Left colon (tissue), 2 donors: ENCODE measurements at regions not wholly inside any gene's neighbourhood (a gene's known extent, or its start where the extent isn't known, plus 50 kb on each side); places are given as distances from the start of the nearest gene placed in this dataset.
"Not testable (repeated sequence)": the region's sequence is repeated elsewhere in the genome, so short reads cannot be mapped to it uniquely, and the experiment has no call there.

Experiments
- ATAC-seq: fragments of 200-7000 bp; cut with Tn5 transposase; one replicate; pipeline ENCODE4 v1.9.1; 2020; ENCODE audit warnings: mild to moderate bottlenecking, moderate library complexity
- DNase-seq, 2 donors: peaks; one replicate each; pipeline ENCODE4 v3.0.0-alpha.2; 2020
- intact Hi-C, 2 donors: fragments of 100-400 bp; cut with DNase I in 1 of 2; cut with micrococcal nuclease in 1 of 2; formaldehyde crosslinking; loops; one replicate each; pipeline versions ENCODE4 v1.11.2 to v1.14.0; 2022; cut with DNase I, micrococcal nuclease
- donor health status: DM: no; HTN: no; CAD: no.
- donor health status: DM: yes; HTN: yes; CAD: no.

DNA sequence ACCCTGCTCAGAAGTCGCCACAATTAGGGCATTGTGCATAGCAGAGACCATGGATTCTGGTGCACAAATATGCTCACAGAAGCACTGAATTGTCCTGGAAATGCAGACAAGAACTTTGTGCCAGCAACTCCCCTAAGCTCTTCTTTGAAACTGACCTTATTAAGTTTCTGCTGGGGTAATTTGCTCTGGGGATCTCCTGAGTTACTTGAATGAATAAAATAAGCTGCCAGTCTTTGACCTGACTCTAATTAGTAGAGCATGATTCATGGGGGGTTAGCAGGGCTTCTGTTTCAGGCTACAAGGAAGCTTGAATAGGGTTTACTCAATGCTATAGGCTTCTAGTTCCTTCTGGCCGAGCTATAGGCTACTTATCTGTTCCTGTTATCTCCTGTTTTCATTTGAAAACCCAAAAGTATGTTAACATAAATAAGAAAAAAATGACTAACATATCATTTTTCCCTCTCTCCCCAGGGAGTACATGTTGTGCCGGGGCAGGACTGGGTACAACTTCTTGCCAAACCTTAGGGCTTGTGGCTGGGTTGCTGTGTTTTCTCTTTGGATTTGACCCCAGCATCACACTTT, 169.0 kb upstream of the TMEM229A start:
- intact Hi-C loops, result no loop called here
- no peak for DNase-seq

DNA sequence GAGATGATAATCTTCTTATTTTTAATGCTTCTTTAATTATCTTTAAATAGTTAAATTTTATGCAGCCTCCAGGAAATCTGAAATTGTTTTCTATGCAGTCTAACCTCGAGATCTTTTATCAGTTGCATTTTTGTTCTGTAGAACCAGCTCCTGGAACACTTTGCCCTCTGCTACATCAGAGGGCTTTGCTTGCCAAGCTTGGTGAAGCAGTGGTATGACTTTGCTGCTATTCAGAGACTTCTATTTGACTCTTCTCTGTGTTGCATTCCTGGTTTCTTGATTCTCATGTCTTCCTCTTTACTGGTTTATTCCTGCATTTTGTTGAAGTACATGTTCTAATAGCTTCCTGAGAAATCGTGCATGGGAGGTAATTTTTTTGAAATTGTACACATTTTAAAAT, 163.7 kb upstream of the TMEM229A start:
- ATAC-seq, result no peak
- intact Hi-C loops, result no loop called here
- DNase-seq, result no peak

More for the DNA sequence above, 169.0 kb upstream of the TMEM229A start:
- no peak for ATAC-seq

DNA sequence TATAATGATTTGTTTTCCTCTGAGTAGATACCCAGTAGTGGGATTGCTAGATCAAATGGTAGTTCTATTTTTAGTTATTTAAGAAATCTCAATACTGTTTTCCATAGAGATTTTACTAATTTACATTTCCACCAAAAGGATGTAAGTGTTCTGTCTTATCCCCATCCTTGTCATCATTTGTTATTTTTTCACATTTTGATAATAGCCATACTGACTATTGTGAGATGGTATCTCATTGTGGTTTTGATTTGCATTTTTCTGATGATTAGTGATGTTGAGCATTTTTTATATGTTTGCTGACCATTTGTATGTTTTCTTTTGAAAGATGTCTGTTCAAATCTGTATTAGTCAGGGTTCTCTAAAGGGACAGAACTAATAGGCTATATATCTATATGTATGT, 160.0 kb upstream of the TMEM229A start:
- DNase-seq, result no peak
- intact Hi-C loops, result no loop called here
- ATAC-seq, result no peak

DNA sequence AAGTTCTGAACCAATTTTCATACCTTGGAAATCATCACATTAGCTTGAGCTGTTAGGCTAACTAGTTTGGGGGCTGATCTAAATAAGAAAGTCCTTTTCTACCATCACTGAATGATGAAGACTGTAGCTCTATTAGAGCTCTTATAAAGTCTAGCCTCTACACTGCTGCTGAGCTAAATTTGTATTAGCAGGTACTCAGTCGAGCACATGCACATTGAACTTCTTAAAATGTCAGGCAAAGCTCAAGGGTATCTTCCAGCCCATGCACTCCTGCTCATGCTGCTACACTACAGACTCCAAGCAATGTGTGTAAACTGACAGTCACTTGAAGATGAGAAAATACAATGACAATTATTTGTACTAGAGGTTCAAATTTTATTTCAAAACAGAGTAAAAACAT, 158.8 kb upstream of the TMEM229A start:
- intact Hi-C loops, result no loop called here
- DNase-seq (no peak), ATAC-seq (no peak)

DNA sequence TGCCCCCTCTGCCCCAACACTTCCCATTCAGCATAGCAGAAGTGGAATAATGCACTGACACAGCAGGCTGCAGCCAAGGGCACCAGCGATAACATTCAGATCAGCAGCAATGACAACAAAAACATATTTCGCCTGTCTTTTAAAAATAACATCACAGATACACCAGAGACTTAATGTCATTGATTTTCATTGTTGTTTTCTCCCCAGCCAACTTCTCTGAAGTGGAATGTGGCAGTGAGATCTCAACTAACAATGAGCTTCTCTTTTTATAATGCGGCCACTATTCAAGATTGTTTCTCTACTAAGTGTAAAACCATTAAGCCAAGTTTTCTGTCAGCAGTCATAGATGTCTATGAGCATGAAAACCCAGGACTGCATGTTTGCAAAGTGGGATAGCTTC, 158.2 kb upstream of the TMEM229A start:
- intact Hi-C loops, result no loop called here
- DNase-seq, result no peak
- no peak for ATAC-seq

DNA sequence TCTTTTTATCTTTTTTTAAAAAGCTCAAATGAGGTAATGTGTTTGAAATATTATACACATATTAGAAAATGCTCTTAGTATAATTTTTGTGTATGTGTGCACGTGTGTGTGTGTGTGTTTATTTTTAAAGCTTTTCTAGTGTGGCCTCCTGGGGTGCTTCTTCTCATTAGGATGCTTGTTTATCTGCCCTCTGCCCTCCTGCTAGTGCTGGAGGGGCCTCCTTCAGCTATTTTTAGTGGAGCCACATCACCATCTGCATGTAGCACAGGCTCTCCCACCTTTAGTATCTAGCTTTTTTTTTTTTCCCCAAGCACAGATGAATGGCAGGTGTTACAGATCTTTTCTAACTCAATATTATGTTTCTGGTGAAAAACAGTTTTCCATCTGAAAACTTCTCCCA, 155.7 kb upstream of the TMEM229A start:
- no peak for DNase-seq
- ATAC-seq, result no peak
- intact Hi-C loops, result no loop called here

DNA sequence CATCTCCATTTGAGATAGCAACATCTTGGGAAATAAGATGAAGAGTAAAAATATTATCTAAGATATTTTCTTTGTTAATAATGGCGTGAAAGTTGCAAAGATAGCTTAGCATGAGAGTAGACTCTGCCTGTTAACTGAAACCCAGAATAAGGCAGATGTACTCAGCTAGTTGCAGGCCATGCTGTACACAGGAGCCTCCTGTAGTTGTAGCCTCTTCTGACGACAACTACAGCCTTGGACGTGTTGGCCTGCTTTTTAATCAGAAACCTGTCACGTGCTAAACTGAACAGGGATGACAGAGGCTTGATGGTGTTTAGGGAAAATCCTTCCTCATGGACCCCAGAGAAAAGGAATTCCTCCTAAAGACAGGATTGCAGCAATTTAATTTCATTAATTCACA, 155.1 kb upstream of the TMEM229A start:
- no peak for DNase-seq
- no peak for ATAC-seq
- intact Hi-C loops, result no loop called here

DNA sequence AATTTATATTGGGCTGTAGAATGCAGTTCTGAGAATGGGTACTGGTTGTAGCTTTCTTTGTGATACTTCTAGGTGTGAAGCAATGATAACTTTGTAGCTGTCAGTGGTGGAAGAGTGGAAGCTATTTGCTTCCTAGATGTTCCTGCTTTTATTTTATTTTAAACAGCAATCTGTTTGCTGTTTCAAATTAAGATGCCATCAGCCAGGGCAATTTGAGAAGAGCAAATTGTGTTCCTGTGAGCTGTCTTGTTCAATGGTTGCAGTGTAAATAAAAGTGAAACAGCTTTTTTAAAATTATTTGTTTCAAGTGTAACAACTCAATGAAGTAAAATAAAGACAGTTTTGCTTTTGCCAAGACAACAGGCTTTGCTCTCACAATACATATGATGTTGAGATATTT, 150.8 kb upstream of the TMEM229A start:
- intact Hi-C loops, result no loop called here
- no peak for DNase-seq
- no peak for ATAC-seq

DNA sequence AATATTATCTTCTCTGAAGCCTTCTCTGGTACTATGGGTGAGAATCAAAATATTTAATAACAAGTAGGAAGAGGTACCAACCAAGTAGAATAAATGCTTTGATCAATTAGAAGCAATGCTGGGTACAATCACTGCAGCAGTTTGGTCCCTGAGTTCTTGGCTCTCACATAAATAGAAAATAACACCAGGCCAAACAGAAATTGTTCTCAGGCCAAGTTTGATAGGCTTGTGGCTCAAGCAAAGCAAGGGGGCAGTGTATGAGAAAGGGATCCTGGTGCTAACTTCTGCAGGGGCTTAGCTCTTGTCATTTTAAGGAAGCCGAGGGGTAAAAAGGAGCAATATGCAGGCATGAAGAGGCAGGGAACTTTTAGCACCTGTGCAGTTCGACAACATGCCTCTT, 146.8 kb upstream of the TMEM229A start:
- DNase-seq (no peak), ATAC-seq (no peak)
- intact Hi-C loops, result no loop called here

DNA sequence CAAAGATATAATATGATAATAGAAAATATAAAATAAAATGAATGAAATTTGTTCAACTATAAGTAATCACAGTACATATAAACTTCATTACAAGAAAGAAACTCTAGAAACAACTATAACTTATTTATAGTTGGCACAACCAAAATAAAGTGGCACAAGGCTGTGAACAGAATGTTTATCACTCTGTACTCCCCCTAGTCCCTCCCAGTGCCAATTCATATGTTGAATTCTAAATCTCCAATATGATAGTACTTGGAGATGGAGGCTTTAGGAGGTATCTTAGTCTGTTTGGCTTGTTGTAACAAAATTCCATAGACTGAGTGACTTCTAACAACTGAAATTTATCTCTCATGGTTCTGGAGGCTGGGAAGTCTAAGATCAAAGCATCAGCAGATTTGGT, 145.0 kb upstream of the TMEM229A start:
- ATAC-seq (no peak), DNase-seq (no peak)
- intact Hi-C loops, result no loop called here

DNA sequence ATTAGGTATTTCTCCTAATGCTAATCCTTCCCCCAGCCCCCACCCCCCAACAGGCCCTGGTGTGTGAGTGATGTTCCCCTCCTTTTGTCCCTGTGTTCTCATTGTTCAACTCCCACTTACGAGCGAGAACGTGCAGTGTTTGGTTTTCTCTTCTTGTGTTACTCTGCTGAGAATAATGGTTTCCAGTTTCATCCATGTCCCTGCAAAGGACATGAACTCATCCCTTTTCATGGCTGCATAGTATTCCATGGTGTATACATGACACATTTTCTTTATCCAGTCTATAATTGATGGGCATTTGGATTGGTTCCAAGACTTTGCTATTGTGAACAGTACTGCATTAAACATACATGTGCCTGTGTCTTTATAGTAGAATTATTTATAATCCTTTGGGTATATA, 138.9 kb upstream of the TMEM229A start:
- intact Hi-C loops, ATAC-seq, DNase-seq: not testable (repeated sequence)

DNA sequence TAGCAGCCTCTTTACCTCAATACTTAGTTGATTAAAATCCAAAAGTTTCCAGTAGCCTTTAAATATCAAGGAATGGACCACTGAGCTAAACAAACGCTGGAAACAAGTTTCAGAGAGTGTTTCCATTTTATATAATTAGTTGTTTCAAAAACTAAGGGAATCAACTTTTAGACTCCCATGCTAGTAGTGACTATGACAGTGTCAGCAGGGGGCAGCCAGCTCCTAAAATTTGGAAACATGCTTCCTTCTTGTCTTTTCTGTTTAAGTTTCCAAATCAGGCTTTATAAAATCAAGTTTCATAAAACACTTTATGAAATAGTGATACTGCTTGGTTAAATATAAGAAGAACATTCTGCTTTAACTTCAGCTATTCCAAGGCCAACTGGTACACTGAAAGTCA, 138.2 kb upstream of the TMEM229A start:
- DNase-seq, result peak in 1 of 2 donors; percentile 9
- ATAC-seq, result no peak
- intact Hi-C loops, result no loop called here

DNA sequence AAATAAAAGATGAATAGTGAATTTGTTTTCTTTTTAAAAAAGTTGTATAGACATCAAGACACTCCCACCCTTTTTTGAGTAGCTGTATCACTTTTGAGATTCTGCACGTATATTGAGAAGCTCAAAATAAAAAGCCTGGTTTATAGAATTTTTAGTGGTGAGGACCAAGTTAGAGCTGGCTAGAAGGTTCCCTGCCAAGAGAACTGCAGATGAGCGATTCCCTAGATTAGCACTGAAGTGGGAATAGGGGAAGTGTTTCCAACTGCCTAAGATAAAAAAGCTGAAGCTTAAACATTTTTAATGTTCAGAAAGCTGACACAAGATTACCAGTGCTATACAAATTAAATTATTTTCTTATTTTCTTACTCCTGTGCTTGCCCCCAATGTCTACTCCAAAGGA, 135.7 kb upstream of the TMEM229A start:
- DNase-seq, result no peak
- ATAC-seq, result no peak
- intact Hi-C loops, result no loop called here

DNA sequence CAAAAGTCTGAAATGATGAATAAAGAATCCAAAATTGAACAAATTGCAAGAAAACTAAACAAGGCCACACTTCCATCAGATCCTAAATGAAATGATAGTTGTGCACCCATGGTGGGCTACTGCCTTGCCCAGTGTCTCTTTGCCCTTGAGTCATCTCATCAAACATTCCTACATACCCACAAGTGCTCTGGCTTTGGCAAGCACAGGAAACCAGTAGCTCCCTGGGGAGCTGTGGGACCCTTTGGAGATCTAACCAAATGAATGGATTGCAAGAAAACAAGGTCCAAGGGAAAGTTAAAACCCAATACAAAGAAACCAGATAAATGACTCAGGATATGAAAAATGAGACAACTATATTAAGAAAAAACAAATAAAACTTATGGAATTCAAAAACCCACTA, 129.8 kb upstream of the TMEM229A start:
- ATAC-seq (no peak), DNase-seq (no peak)
- intact Hi-C loops, result no loop called here

DNA sequence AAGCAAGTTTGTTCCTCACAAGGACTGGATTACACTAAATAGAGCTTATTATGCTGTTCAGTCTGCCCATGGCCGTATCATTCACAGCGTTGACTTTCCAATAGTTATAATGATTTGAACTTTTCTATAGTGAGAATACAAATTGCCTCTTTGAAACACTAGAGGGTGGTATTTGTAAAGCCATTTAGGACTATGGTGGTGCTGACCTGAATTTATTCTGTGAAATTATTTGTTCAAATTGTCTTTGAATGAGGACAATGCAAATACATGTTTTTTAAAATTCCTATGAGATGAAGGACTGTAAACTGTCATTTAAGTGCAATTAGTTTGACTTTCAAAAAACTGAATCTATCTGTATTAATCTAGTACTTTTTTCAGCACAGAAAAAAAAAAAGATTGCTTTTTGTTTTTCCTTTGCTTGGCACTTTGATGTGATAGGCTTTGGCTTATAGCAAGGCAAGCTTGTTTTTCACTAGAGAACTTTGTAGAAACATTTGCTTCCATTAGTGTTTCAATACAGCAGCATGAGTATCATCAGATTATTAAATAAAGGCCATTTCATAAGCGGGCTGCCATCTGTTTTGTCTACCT, 122.7 kb upstream of the TMEM229A start:
- DNase-seq (no peak), ATAC-seq (peak; percentile 44)
- intact Hi-C loops, result loop anchor here in 1 of 2 donors (5.0 kb wide), 1 partner anchor 632 kb away; no protein-coding TSS in a partner anchor

DNA sequence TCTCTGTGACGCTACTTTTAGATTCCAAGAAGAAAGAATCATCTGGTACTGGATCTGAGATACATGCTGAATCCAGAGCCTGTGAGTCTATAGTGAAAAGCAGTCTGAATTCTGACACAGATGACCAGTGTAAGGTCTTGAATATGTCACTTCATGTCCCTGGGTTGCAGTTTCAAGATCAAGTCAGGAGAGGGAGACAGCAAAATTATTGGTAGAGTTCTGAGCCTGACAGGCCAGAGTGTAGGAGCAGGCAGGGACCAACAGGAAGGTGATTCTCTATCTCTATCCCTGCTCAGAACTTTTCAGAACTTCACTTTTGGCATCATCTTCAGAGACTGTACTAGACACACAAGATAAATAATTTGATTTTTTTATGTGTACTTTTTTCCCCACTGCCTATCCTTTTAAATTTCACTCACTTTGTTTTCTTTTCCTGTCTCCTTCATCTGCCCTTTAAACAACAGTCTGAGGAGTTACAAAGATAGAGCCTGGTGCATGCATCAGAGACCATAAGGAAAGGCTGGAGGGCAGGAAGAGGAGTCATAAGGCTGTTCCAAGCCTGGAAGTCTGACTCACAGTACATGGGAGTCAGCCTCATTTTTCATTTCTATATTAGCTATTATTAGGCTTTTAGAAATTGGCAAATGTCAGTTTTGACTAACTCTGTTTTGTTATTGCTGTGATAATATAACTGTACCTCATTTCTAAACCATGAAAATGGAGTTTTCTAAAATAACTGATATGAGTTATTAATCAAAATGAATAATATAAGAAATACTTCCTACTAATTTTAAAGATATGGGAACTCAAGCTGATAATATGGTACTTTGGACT, 120.2 kb upstream of the TMEM229A start:
- DNase-seq (no peak), ATAC-seq (peak; percentile 62)
- intact Hi-C loops, result no loop called here

DNA sequence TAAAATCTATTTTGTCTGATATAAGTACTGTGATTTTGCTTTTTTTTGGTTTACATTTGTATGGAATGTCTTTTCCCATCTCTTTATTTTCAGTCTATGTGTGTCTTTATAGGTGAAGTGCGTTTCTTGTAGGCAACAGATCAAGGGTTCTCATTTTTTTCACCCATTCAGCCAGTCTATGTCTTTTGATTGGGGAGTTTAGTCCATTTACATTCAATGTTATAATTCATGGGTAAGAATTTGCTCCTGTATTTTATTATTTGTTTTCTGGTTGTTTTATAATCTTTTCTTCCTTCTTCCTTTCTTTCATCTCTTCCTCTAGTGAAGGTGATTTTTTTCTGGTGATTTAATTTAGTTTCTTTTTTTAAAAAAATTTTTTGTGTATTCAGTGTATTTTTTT, 104.8 kb upstream of the TMEM229A start:
- DNase-seq, result no peak
- intact Hi-C loops, result no loop called here
- no peak for ATAC-seq

DNA sequence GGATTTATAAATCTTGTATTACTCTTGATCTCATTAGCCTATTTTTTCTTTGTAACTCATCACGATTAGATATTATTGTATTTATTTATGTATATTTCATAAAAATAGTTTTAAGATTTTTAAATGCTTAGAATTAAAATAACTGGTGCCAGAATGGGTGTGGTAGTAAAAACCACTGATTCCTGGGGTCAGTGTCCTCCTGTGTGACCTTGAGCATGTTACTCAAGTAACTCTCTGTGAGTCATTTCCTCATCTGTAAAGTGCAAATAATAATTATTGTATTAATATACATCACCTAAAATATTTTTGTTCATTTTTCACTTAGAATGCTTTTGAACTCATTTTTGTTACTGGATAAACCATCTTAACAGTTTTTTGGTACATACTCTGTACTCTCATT, 91.3 kb upstream of the TMEM229A start:
- DNase-seq, result no peak
- ATAC-seq, result no peak
- intact Hi-C loops, result no loop called here

DNA sequence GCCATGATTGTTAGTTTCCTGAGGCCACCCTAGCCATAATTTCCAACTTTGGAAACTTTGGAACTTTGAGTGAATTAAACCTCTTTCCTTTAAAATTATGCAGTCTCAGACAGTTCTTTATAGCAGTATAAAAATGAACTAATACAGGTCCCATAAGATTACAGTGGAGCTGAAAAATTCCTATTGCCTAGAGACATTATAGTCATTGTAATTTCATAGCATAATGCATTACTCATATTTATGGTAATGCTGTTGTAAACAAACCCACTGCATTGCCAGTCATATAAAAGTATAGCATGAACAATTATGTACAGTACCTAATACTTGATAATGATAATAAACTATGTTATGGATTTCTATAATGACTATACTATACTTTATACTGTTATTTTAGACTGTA, 88.0 kb upstream of the TMEM229A start:
- intact Hi-C loops, result no loop called here
- ATAC-seq (no peak), DNase-seq (no peak)

DNA sequence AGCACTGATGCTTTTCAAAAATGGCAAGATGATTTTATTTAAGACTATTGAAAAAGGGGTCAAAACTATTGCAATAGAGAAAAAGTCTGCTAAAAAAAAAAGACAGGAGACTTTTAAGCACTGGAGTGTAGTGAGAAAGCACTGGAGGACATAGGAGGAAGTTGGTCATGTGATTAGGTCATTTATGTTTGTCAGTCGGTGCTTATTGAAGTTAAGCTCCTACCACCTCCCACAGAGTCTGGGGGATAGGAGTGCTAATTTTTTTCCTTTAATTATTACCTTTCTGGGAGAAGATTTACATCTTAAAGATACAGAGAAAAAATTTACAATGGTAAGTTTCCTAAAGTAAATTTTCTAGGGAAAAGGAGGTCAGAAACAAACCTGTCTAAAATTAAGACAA, 80.2 kb upstream of the TMEM229A start:
- ATAC-seq (no peak), DNase-seq (no peak)
- intact Hi-C loops, result no loop called here
